ENCODE measurements at regions not wholly inside any gene's neighbourhood (a gene's known extent, or its start where the extent isn't known, plus 50 kb on each side); places are given as distances from the start of the nearest gene placed in this dataset.
"Not testable (repeated sequence)": the region's sequence is repeated elsewhere in the genome, so short reads cannot be mapped to it uniquely, and the experiment has no call there.

- DNase-seq (ENCODE audit: low read depth in 3 of 3): no peak
These were observed 621.5 kb upstream of the SEMA6D start for GRCh38 chr15:47095833-47096232.

- not testable (repeated sequence) for DNase-seq (ENCODE audit: low read depth in 3 of 3)
These were observed 618.8 kb upstream of the SEMA6D start for GRCh38 chr15:47098526-47098925.

- DNase-seq (ENCODE audit: low read depth in 3 of 3): not testable (repeated sequence)
These were observed 617.5 kb upstream of the SEMA6D start for GRCh38 chr15:47099801-47100200.

GRCh38 chr15:47108800-47109199 is 608.5 kb upstream of the SEMA6D start:
- DNase-seq (ENCODE audit: low read depth in 3 of 3): not testable (repeated sequence)

- no peak for DNase-seq (ENCODE audit: low read depth in 3 of 3)
These were observed 600.6 kb upstream of the SEMA6D start for GRCh38 chr15:47116698-47117097.

- no peak for DNase-seq (ENCODE audit: low read depth in 3 of 3)
These were observed 598.0 kb upstream of the SEMA6D start for GRCh38 chr15:47119349-47119748.

GRCh38 chr15:47124430-47125102 is 592.7 kb upstream of the SEMA6D start:
- DNase-seq (ENCODE audit: low read depth in 3 of 3): no peak

- no peak for DNase-seq (ENCODE audit: low read depth in 3 of 3)
These were observed 588.3 kb upstream of the SEMA6D start for GRCh38 chr15:47129033-47129432.

- DNase-seq (ENCODE audit: low read depth in 3 of 3): not testable (repeated sequence)
These were observed 585.9 kb upstream of the SEMA6D start for GRCh38 chr15:47131450-47131849.

GRCh38 chr15:47135267-47135666 is 582.0 kb upstream of the SEMA6D start:
- no peak for DNase-seq (ENCODE audit: low read depth in 3 of 3)

- no peak for DNase-seq (ENCODE audit: low read depth in 3 of 3)
These were observed 581.1 kb upstream of the SEMA6D start for GRCh38 chr15:47136236-47136635.

- no peak for DNase-seq (ENCODE audit: low read depth in 3 of 3)
These were observed 577.3 kb upstream of the SEMA6D start for GRCh38 chr15:47139965-47140364.

GRCh38 chr15:47157827-47158226 is 559.5 kb upstream of the SEMA6D start:
- DNase-seq (ENCODE audit: low read depth in 3 of 3): no peak

- DNase-seq (ENCODE audit: low read depth in 3 of 3): no peak
These were observed 558.7 kb upstream of the SEMA6D start for GRCh38 chr15:47158573-47158972.

- DNase-seq (ENCODE audit: low read depth in 3 of 3): no peak
These were observed 540.1 kb upstream of the SEMA6D start for GRCh38 chr15:47177177-47177576.

GRCh38 chr15:47179988-47180387 is 537.3 kb upstream of the SEMA6D start:
- no peak for DNase-seq (ENCODE audit: low read depth in 3 of 3)

- no peak for DNase-seq (ENCODE audit: low read depth in 3 of 3)
These were observed 534.5 kb upstream of the SEMA6D start for GRCh38 chr15:47182818-47183217.

- no peak for DNase-seq (ENCODE audit: low read depth in 3 of 3)
These were observed 533.0 kb upstream of the SEMA6D start for GRCh38 chr15:47184003-47184907.

- DNase-seq (ENCODE audit: low read depth in 3 of 3): no peak
These were observed 532.1 kb upstream of the SEMA6D start for GRCh38 chr15:47184908-47185801.

GRCh38 chr15:47186075-47186474 is 531.2 kb upstream of the SEMA6D start:
- DNase-seq (ENCODE audit: low read depth in 3 of 3): no peak

GRCh38 chr15:47188758-47189507 is 528.4 kb upstream of the SEMA6D start:
- no peak for DNase-seq (ENCODE audit: low read depth in 3 of 3)

All from stimulated activated CD4-positive, alpha-beta T cell treated with anti-CD3 and anti-CD28 coated beads, TNF-alpha, amount 100 ng/mL, for 4 hours (primary cell).